ENCODE measurements at regions not wholly inside any gene's neighbourhood (a gene's known extent, or its start where the extent isn't known, plus 50 kb on each side); places are given as distances from the start of the nearest gene placed in this dataset.

GRCh38 chr4:23113104-23113503, 420.4 kb downstream of the GBA3 start:
- TF ChIP-seq POLR2AphosphoS5 (IDR thresholded peaks at IDR 0.05) (no peak), CTCF (IDR thresholded peaks at IDR 0.05) (no peak), EP300 (IDR thresholded peaks at IDR 0.05) (no peak), POLR2A (IDR thresholded peaks at IDR 0.05; ENCODE audit: low read depth) (no peak)
- intact Hi-C loops (cut with DNase I): no loop called here
- Histone ChIP-seq H3K9me3 (no peaks in the 10 kb centered on the region), H3K36me3 (no peaks in the 10 kb centered on the region), H3K4me3 (no peak overlapping the region), H3K27ac (replicated peaks in 1 of 4) (no peak overlapping the region), H3K4me1 (no peaks in the 10 kb centered on the region), H3K27me3 (no peaks in the 10 kb centered on the region)
- no peak for DNase-seq (ENCODE audit: extremely low spot score)
- WGBS: 56% methylated on average over 2 of the region's 2 CpGs

- TF ChIP-seq CTCF (IDR thresholded peaks at IDR 0.05) (no peak), POLR2AphosphoS5 (IDR thresholded peaks at IDR 0.05) (no peak), POLR2A (IDR thresholded peaks at IDR 0.05; ENCODE audit: low read depth) (no peak), EP300 (IDR thresholded peaks at IDR 0.05) (no peak)
- intact Hi-C loops (cut with DNase I): no loop called here
- WGBS: 57% methylated on average over 1 of the region's 1 CpG
Observed at GRCh38 chr4:23106516-23106915, 413.8 kb downstream of the GBA3 start.

DNA sequence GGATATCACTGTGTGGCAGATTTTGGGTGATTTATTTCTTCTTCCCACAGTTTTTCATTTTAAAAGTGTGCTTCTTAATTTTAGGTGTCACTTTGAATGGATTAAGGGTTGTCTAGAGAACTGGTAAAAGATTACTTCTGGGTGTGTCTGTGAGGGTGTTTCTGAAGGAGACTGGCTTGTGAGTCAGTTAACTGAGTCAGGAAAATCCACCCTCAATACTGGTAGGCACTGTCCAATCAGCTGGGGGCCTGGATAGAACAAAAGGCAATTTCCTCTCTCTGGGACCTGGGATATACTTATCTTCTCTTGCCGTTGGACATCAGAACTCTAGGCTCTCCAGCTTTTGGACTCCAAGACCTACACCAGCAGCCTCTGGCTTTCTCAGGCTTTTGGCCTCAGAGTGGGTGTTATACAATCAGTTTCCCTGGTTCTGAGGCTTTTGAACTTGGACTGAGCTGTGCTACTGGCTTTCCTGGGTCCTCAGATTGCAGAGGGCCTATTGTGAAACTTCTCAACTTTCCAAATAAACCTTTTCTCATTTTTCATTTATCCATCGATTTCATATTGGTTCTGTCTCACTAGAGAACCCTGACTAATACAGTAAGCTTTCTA, 413.1 kb downstream of the GBA3 start:
- Histone ChIP-seq H3K4me3 (no peak overlapping the region), H3K9me3 (no peaks in the 10 kb centered on the region), H3K36me3 (no peaks in the 10 kb centered on the region), H3K4me1 (no peaks in the 10 kb centered on the region), H3K27me3 (no peaks in the 10 kb centered on the region), H3K27ac (replicated peaks in 1 of 4) (no peak overlapping the region)
- TF ChIP-seq POLR2AphosphoS5 (IDR thresholded peaks at IDR 0.05) (no peak), EP300 (IDR thresholded peaks at IDR 0.05) (no peak), POLR2A (IDR thresholded peaks at IDR 0.05; ENCODE audit: low read depth) (no peak), CTCF (IDR thresholded peaks at IDR 0.05) (no peak)
- no peak for DNase-seq (ENCODE audit: extremely low spot score)
- intact Hi-C loops (cut with DNase I): no loop called here
- WGBS: 66% methylated on average over 2 of the region's 2 CpGs

More at GRCh38 chr4:23106516-23106915, 413.8 kb downstream of the GBA3 start:
- no peak for DNase-seq (ENCODE audit: extremely low spot score)
- H3K4me3 ChIP-seq: no peak overlapping the region
- no peaks in the 10 kb centered on the region for H3K9me3 ChIP-seq
- H3K27me3 ChIP-seq: no peaks in the 10 kb centered on the region
- H3K27ac ChIP-seq (replicated peaks in 1 of 4): no peak overlapping the region
- no peaks in the 10 kb centered on the region for H3K4me1 ChIP-seq
- no peaks in the 10 kb centered on the region for H3K36me3 ChIP-seq

GRCh38 chr4:23097251-23097650, 404.5 kb downstream of the GBA3 start:
- Histone ChIP-seq H3K36me3 (no peaks in the 10 kb centered on the region), H3K27ac (replicated peaks in 1 of 4) (no peak overlapping the region), H3K4me1 (no peaks in the 10 kb centered on the region), H3K4me3 (no peak overlapping the region), H3K9me3 (peaks cover 0 to 16% (median 11%) of the 10 kb centered on the region in 4 donors), H3K27me3 (no peaks in the 10 kb centered on the region)
- no peak for DNase-seq (ENCODE audit: extremely low spot score)
- intact Hi-C loops (cut with DNase I): no loop called here
- WGBS: 88% methylated on average over 6 of the region's 6 CpGs
- TF ChIP-seq POLR2AphosphoS5 (IDR thresholded peaks at IDR 0.05): no peak
- TF ChIP-seq EP300 (IDR thresholded peaks at IDR 0.05): no peak
- TF ChIP-seq POLR2A (IDR thresholded peaks at IDR 0.05; ENCODE audit: low read depth): no peak
- no peak for TF ChIP-seq CTCF (IDR thresholded peaks at IDR 0.05)

DNA sequence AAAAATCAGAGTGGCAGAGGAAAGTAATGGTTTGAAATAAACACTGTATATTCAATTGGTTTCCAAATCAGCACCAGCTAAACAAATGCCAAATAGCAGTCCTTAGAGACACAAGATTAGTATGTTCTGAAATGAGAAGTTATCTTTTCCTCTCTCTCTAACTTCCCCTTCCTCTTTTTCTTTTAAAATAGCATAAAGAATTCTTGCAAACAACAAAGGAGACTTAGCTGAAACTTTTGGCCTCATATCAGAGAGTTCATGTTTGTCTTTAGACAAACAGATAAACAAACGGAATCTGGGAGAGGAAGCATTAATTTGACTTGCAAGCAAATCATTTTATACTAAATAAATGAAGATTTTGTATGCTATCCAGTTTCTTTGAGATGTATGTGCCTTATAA, 399.0 kb downstream of the GBA3 start:
- Histone ChIP-seq H3K36me3 (no peaks in the 10 kb centered on the region), H3K9me3 (peaks cover 0 to 16% (median 11%) of the 10 kb centered on the region in 4 donors), H3K4me3 (no peak overlapping the region), H3K27me3 (no peaks in the 10 kb centered on the region), H3K27ac (replicated peaks in 1 of 4) (no peak overlapping the region), H3K4me1 (no peaks in the 10 kb centered on the region)
- 26% methylated on average over 1 of the region's 1 CpG for WGBS
- TF ChIP-seq EP300 (IDR thresholded peaks at IDR 0.05): no peak
- no peak for DNase-seq (ENCODE audit: extremely low spot score)
- intact Hi-C loops (cut with DNase I): no loop called here

Measured in esophagus muscularis mucosa (tissue), 4 donors.